K562 (cell line): ENCODE measurements at regions not wholly inside any gene's neighbourhood (a gene's known extent, or its start where the extent isn't known, plus 50 kb on each side); places are given as distances from the start of the nearest gene placed in this dataset.

Experiments used
- ATAC-seq: fragments of 200-7000 bp; cut with Tn5 transposase; 3 replicates; pipeline ENCODE4 v1.9.1; 2020; ENCODE audit warnings: moderate library complexity
- BruUV-seq: library from RNA; stranded (reverse); fragments of 400-500 nt; replicated peaks from 2 replicates; lab custom pipeline; 2021; lab: Mats Ljungman, UMichigan
- CTCF ChIA-PET: fragments of 300-600 bp; formaldehyde crosslinking; extraction: SDS; loops from one replicate; lab custom pipeline; 2021; ENCODE audit warnings: low intra/inter-chr PET ratio; lab: Yijun Ruan, JAX
- POLR2A ChIA-PET: fragments of 300-600, 350-650 bp; sonication (Branson Sonifier 250); formaldehyde crosslinking; extraction: SDS; loops from one replicate; lab custom pipeline; 2021; ENCODE audit warnings: antibody characterized with exemption, inconsistent platforms; lab: Yijun Ruan, JAX
- DNase-seq, 4 experiments: peaks; one replicate each; pipeline versions ENCODE4 v3.0.0 to v3.0.0-alpha.2; 2011 to 2018; ENCODE audit warnings: low spot score in 3 of 4, mixed read lengths in 3 of 4; ENCODE audit errors: extremely low read depth in 1 of 4
- FAIRE-seq: peaks from 2 replicates; lab custom pipeline; 2011; peaks lifted over from hg19 to GRCh38; lab: Jason Lieb, UNC
- H2AFZ ChIP-seq: 2 replicates; pipeline ENCODE4 v1.6.0; 2011; ENCODE audit warnings: low read depth, low read length, control low read depth, inconsistent platforms
- H3K27ac ChIP-seq: fragments of 200-600 bp; 3 replicates; pipeline ENCODE4 v1.8.0; 2011; ENCODE audit warnings: low read depth, mild to moderate bottlenecking, control low read depth, inconsistent platforms, low read length, moderate library complexity, mixed read lengths; ENCODE audit errors: extremely low read depth
- H3K27me3 ChIP-seq, 2 experiments: fragments of 300-600 bp in 1 of 2; 2 replicates in 1 of 2; 3 replicates in 1 of 2; pipeline versions ENCODE4 v1.6.0 to v1.8.0; 2011; ENCODE audit warnings: inconsistent platforms in 2 of 2, low read length in 2 of 2, mild to moderate bottlenecking in 1 of 2, mixed read lengths in 1 of 2, moderate library complexity in 1 of 2; ENCODE audit not compliant: control insufficient read depth in 2 of 2, insufficient read depth in 2 of 2
- H3K36me3 ChIP-seq: fragments of 300-600 bp; 3 replicates; pipeline ENCODE4 v1.8.0; 2011; ENCODE audit warnings: mild to moderate bottlenecking, low read length, inconsistent platforms; ENCODE audit not compliant: control insufficient read depth, insufficient read depth
- H3K4me1 ChIP-seq, 2 experiments: fragments of 200-600 bp in 1 of 2; replicated peaks in 1 of 2; 2 replicates in 1 of 2; 3 replicates in 1 of 2; pipeline versions ENCODE4 v1.5.1 to v1.8.0; 2011; ENCODE audit warnings: inconsistent platforms in 2 of 2, low read length in 2 of 2, mild to moderate bottlenecking in 1 of 2, mixed read lengths in 1 of 2, moderate library complexity in 1 of 2; ENCODE audit not compliant: control insufficient read depth in 2 of 2, insufficient read depth in 2 of 2
- H3K4me2 ChIP-seq: 2 replicates; pipeline ENCODE4 v1.6.1; 2011; ENCODE audit warnings: low read length, control low read depth, inconsistent platforms, mixed read lengths; ENCODE audit not compliant: insufficient read depth
- H3K4me3 ChIP-seq: fragments of 200-600 bp; sonication (generic), shearing (Covaris generic); 2 replicates; pipeline ENCODE4 v1.5.1; 2016; ENCODE audit warnings: control low read depth, inconsistent platforms
- H3K79me2 ChIP-seq: fragments of 200-600 bp; 3 replicates; pipeline ENCODE4 v1.8.0; 2011; ENCODE audit warnings: low read length, inconsistent platforms; ENCODE audit not compliant: control insufficient read depth, insufficient read depth
- H3K9ac ChIP-seq, 2 experiments: 2 replicates each; pipeline versions ENCODE4 v1.6.0 to v1.6.1; 2011; ENCODE audit warnings: low read depth in 2 of 2, low read length in 2 of 2, control low read depth in 1 of 2, inconsistent platforms in 1 of 2, mild to moderate bottlenecking in 1 of 2, mixed read lengths in 1 of 2; ENCODE audit not compliant: insufficient read depth in 1 of 2
- H3K9me1 ChIP-seq: one replicate; pipeline ENCODE4 v1.6.0; 2011; ENCODE audit warnings: inconsistent platforms, mild to moderate bottlenecking, low read length, moderate library complexity; ENCODE audit not compliant: control insufficient read depth, insufficient read depth
- H3K9me3 ChIP-seq: replicated peaks from 2 replicates; pipeline ENCODE4 v1.5.1; 2011; ENCODE audit warnings: low read depth, low read length, inconsistent platforms; ENCODE audit not compliant: control insufficient read depth, insufficient read depth
- H4K20me1 ChIP-seq: replicated peaks from 2 replicates; pipeline ENCODE4 v1.6.1; 2011; ENCODE audit warnings: low read length, inconsistent platforms, mixed read lengths; ENCODE audit not compliant: control insufficient read depth, insufficient read depth
- CBX5 ChIP-seq: IDR thresholded peaks from 2 replicates; pipeline ENCODE4 v1.6.1; 2014; ENCODE audit warnings: low read depth, borderline replicate concordance
- FOXJ3 ChIP-seq: sonication (generic); formaldehyde crosslinking; IDR thresholded peaks from 2 replicates; pipeline ENCODE4 v1.4.0; 2020; ENCODE audit warnings: mild to moderate bottlenecking, missing genetic modification reagents
- RBM25 ChIP-seq: fragments of 200-400 bp; formaldehyde crosslinking; IDR thresholded peaks from 2 replicates; pipeline ENCODE4 v1.6.1; 2018; ENCODE audit warnings: low read length, low read depth, moderate library complexity; ENCODE audit not compliant: severe bottlenecking
- ZSCAN29 ChIP-seq: fragments of 450-650 bp; IDR thresholded peaks from 2 replicates; pipeline ENCODE4 v1.6.1; 2017
- WGBS: fragments of 100-300 bp; shearing (Covaris generic); methylation state at CpG from one replicate; pipeline ENCODE4 v1.1.6; 2016; ENCODE audit warnings: low coverage, mixed read lengths; ENCODE audit not compliant: insufficient coverage; ENCODE audit errors: missing lambda C conversion rate; 5-methylcytosine and 5-hydroxymethylcytosine counted together
- in situ Hi-C: fragments of 300-500 bp; cut with MboI; formaldehyde crosslinking; loops from 4 replicates; pipeline ENCODE4 v1.15.0; 2018; ENCODE audit warnings: inconsistent platforms, mixed read lengths
- intact Hi-C: fragments of 100-400 bp; cut with micrococcal nuclease; formaldehyde crosslinking; loops from 2 replicates; pipeline ENCODE4 v1.14.2; 2022
- TF ChIP-seq, protein P1 (sequence below): fragments of 450-650 bp; IDR thresholded peaks from 2 replicates; pipeline ENCODE4 v1.7.1; 2018; ENCODE audit warnings: mild to moderate bottlenecking, low read depth; ENCODE audit not compliant: partially characterized antibody

DNA sequence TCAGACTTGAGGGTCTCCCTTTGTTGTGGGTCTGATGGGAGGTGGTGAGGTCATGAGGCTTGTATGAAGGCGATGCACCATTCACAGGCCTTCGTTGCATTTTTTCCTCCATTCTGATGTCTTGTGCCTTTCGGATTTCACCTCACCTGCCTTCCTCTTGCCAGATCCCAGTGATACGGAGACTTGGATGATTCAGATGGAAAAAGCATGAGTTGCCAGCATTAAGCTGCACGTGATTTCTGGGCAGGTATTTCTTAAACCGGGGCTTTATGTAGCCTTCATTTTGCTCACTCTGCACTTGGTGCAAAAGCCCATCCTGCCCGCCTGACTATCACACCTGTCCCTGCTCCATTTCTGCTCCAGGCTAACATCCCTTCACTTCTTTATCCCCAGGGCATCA, 216.7 kb downstream of the SNX19 start:
- TF ChIP-seq CBX5 (no peak), FOXJ3 (CRISPR knock-in tag) (no peak), RBM25 (no peak), ZSCAN29 (no peak)
- TF ChIP-seq, protein P1, sequence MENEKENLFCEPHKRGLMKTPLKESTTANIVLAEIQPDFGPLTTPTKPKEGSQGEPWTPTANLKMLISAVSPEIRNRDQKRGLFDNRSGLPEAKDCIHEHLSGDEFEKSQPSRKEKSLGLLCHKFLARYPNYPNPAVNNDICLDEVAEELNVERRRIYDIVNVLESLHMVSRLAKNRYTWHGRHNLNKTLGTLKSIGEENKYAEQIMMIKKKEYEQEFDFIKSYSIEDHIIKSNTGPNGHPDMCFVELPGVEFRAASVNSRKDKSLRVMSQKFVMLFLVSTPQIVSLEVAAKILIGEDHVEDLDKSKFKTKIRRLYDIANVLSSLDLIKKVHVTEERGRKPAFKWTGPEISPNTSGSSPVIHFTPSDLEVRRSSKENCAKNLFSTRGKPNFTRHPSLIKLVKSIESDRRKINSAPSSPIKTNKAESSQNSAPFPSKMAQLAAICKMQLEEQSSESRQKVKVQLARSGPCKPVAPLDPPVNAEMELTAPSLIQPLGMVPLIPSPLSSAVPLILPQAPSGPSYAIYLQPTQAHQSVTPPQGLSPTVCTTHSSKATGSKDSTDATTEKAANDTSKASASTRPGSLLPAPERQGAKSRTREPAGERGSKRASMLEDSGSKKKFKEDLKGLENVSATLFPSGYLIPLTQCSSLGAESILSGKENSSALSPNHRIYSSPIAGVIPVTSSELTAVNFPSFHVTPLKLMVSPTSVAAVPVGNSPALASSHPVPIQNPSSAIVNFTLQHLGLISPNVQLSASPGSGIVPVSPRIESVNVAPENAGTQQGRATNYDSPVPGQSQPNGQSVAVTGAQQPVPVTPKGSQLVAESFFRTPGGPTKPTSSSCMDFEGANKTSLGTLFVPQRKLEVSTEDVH = no peak
- 1% methylated on average over 7 of the region's 7 CpGs for WGBS
- intact Hi-C loops = no loop called here
- Histone ChIP-seq H3K79me2 (no peaks in the 10 kb centered on the region), H3K4me1 (no peaks in the 10 kb centered on the region), H3K27ac (no peak overlapping the region), H3K9me1 (no peaks in the 10 kb centered on the region), H4K20me1 (no peaks in the 10 kb centered on the region), H3K27me3 (no peaks in the 10 kb centered on the region; a peak in 1 of 5 replicates), H2AFZ (no peak overlapping the region), H3K9ac (no peak overlapping the region), H3K36me3 (no peaks in the 10 kb centered on the region), H3K4me2 (no peak overlapping the region), H3K4me3 (no peak overlapping the region), H3K9me3 (no peaks in the 10 kb centered on the region)
- DNase-seq = no peak
- no peak for FAIRE-seq
- ChIA-PET POLR2A (no interaction called here), CTCF (no interaction called here)
- no peak for ATAC-seq
- no TSS peak for BruUV-seq
- in situ Hi-C loops = no loop called here
